ENCODE measurements at regions not wholly inside any gene's neighbourhood (a gene's known extent, or its start where the extent isn't known, plus 50 kb on each side); places are given as distances from the start of the nearest gene placed in this dataset.

GRCh38 chr5:2184026-2184366 is 301.3 kb upstream of the IRX4 start:
- Histone ChIP-seq H3K4me1 (ENCODE audit: insufficient read depth) (peaks cover 2% of the 10 kb centered on the region), H3K27me3 (no peaks in the 10 kb centered on the region), H3K27ac (no peak overlapping the region), H3K36me3 (no peaks in the 10 kb centered on the region), H3K4me3 (no peak overlapping the region), H3K9me3 (no peaks in the 10 kb centered on the region)
- TF ChIP-seq POLR2A (IDR thresholded peaks at IDR 0.05) (no peak), EP300 (IDR thresholded peaks at IDR 0.05) (no peak)
- TF ChIP-seq, protein P1, sequence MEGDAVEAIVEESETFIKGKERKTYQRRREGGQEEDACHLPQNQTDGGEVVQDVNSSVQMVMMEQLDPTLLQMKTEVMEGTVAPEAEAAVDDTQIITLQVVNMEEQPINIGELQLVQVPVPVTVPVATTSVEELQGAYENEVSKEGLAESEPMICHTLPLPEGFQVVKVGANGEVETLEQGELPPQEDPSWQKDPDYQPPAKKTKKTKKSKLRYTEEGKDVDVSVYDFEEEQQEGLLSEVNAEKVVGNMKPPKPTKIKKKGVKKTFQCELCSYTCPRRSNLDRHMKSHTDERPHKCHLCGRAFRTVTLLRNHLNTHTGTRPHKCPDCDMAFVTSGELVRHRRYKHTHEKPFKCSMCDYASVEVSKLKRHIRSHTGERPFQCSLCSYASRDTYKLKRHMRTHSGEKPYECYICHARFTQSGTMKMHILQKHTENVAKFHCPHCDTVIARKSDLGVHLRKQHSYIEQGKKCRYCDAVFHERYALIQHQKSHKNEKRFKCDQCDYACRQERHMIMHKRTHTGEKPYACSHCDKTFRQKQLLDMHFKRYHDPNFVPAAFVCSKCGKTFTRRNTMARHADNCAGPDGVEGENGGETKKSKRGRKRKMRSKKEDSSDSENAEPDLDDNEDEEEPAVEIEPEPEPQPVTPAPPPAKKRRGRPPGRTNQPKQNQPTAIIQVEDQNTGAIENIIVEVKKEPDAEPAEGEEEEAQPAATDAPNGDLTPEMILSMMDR (IDR thresholded peaks at IDR 0.05), result no peak
- intact Hi-C loops (cut with DNase I), result no loop called here
- 10 to 53% (median 29%) methylated on average over 5 of the region's 5 CpGs for WGBS, 3 donors
- DNase-seq, result no peak

- peaks cover 2% of the 10 kb centered on the region for H3K4me1 ChIP-seq (ENCODE audit: insufficient read depth)
- H3K9me3 ChIP-seq, result no peaks in the 10 kb centered on the region
- WGBS, 3 donors, result 56 to 61% (median 57%) methylated on average over 17 of the region's 17 CpGs
- no peak for DNase-seq
- intact Hi-C loops (cut with DNase I), result no loop called here
- no peaks in the 10 kb centered on the region for H3K27me3 ChIP-seq
- no peak overlapping the region for H3K27ac ChIP-seq
- H3K36me3 ChIP-seq, result no peaks in the 10 kb centered on the region
- H3K4me3 ChIP-seq, result no peak overlapping the region
- TF ChIP-seq EP300 (IDR thresholded peaks at IDR 0.05), result no peak
These were observed 300.7 kb upstream of the IRX4 start for GRCh38 chr5:2183154-2184025.

- Histone ChIP-seq H3K4me1 (ENCODE audit: insufficient read depth) (peaks cover 2% of the 10 kb centered on the region), H3K27me3 (no peaks in the 10 kb centered on the region), H3K9me3 (no peaks in the 10 kb centered on the region), H3K4me3 (no peak overlapping the region), H3K27ac (no peak overlapping the region), H3K36me3 (no peaks in the 10 kb centered on the region)
- no peak for DNase-seq
- WGBS, 3 donors, result 86 to 93% (median 91%) methylated on average over 5 of the region's 5 CpGs
- TF ChIP-seq POLR2A (IDR thresholded peaks at IDR 0.05) (no peak), EP300 (IDR thresholded peaks at IDR 0.05) (no peak)
- TF ChIP-seq, protein P1 (IDR thresholded peaks at IDR 0.05), result no peak
- intact Hi-C loops (cut with DNase I), result no loop called here
These were observed 299.3 kb upstream of the IRX4 start for GRCh38 chr5:2182020-2182419.

- TF ChIP-seq POLR2A (IDR thresholded peaks at IDR 0.05) (no peak), EP300 (IDR thresholded peaks at IDR 0.05) (no peak)
- TF ChIP-seq, protein P1 (IDR thresholded peaks at IDR 0.05), result no peak
- intact Hi-C loops (cut with DNase I), result no loop called here
- no peak for DNase-seq
- H3K36me3 ChIP-seq, result no peaks in the 10 kb centered on the region
- H3K4me1 ChIP-seq (ENCODE audit: insufficient read depth), result peaks cover 2% of the 10 kb centered on the region
- H3K4me3 ChIP-seq, result no peak overlapping the region
- no peaks in the 10 kb centered on the region for H3K27me3 ChIP-seq
- H3K9me3 ChIP-seq, result no peaks in the 10 kb centered on the region
- no peak overlapping the region for H3K27ac ChIP-seq
- WGBS, 3 donors, result 89 to 92% (median 89%) methylated on average over 16 to 17 of the region's 17 CpGs
These were observed 298.8 kb upstream of the IRX4 start for GRCh38 chr5:2181557-2181956.

DNA sequence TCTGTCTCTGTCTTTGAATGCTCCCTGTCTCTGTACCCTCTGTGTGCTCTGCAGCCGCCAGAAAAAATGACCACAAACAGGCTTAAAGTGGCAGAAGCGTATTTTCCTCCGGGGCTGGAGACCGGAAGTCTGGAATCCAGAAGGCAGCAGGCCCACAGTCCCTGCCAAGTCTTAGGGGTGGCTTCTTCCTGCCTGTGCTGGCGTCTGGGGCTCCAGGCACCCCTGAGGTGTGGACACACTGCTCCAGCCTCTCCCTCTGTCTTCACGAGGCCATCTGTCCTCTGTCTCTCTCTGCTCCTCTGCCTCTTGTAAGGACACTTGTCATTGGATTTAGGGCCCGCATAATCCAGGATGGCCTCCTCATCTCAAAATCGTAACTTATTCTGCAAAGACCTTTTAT is 298.4 kb upstream of the IRX4 start:
- Histone ChIP-seq H3K4me1 (ENCODE audit: insufficient read depth) (peaks cover 2% of the 10 kb centered on the region), H3K4me3 (no peak overlapping the region), H3K27ac (no peak overlapping the region), H3K27me3 (no peaks in the 10 kb centered on the region), H3K9me3 (no peaks in the 10 kb centered on the region), H3K36me3 (no peaks in the 10 kb centered on the region)
- TF ChIP-seq EP300 (IDR thresholded peaks at IDR 0.05) (no peak), POLR2A (IDR thresholded peaks at IDR 0.05) (no peak)
- TF ChIP-seq, protein P1 (IDR thresholded peaks at IDR 0.05), result no peak
- intact Hi-C loops (cut with DNase I), result no loop called here
- DNase-seq, result no peak
- WGBS, 3 donors, result 45 to 59% (median 58%) methylated on average over 8 of the region's 8 CpGs

All from ovary (tissue), 7 donors.